ENCODE measurements at regions not wholly inside any gene's neighbourhood (a gene's known extent, or its start where the extent isn't known, plus 50 kb on each side); places are given as distances from the start of the nearest gene placed in this dataset.

- TF ChIP-seq CTCF (IDR thresholded peaks at IDR 0.05; ENCODE audit: low read depth, low read length) (no peak), MAX (IDR thresholded peaks at IDR 0.05; ENCODE audit: low read depth, low read length) (no peak)
Observed at GRCh38 chr4:151946718-151947117, 185.9 kb upstream of the GATB start.

All from NB4 (cell line).